Endothelial cell of umbilical vein (primary cell): ENCODE measurements at regions not wholly inside any gene's neighbourhood (a gene's known extent, or its start where the extent isn't known, plus 50 kb on each side); places are given as distances from the start of the nearest gene placed in this dataset.
"Not testable (repeated sequence)": the region's sequence is repeated elsewhere in the genome, so short reads cannot be mapped to it uniquely, and the experiment has no call there.

Experiments used
- BruUV-seq: library from RNA; stranded (reverse); fragments of 400-500 nt; replicated peaks from 2 replicates; lab custom pipeline; 2021; lab: Mats Ljungman, UMichigan
- CTCF ChIA-PET: fragments of 300-600, 350-600 bp; sonication (Branson Sonifier 250); formaldehyde crosslinking; loops from one replicate; lab custom pipeline; 2021; ENCODE audit warnings: antibody characterized with exemption, inconsistent platforms; lab: Charles Lee
- POLR2A ChIA-PET: fragments of 300-600, 350-600 bp; sonication (Branson Sonifier 250); formaldehyde crosslinking; loops from one replicate; lab custom pipeline; 2021; ENCODE audit warnings: antibody characterized with exemption, inconsistent platforms; lab: Charles Lee
- DNase-seq: peaks from one replicate; pipeline ENCODE4 v3.0.0-alpha.2; 2011; ENCODE audit warnings: low read depth, low spot score
- FAIRE-seq: peaks from 2 replicates; lab custom pipeline; 2011; peaks lifted over from hg19 to GRCh38; lab: Jason Lieb, UNC
- H2AFZ ChIP-seq: 2 replicates; pipeline ENCODE4 v1.6.0; 2012; ENCODE audit warnings: low read depth, low read length, control low read depth, inconsistent platforms
- H3K27ac ChIP-seq: 2 replicates; pipeline ENCODE4 v1.5.1; 2011; ENCODE audit warnings: low read depth, mild to moderate bottlenecking, control low read depth, low read length, moderate library complexity; ENCODE audit not compliant: insufficient read depth
- H3K27me3 ChIP-seq, 2 experiments: 2 replicates each; pipeline versions ENCODE4 v1.6.0 to v1.6.1; 2011; ENCODE audit warnings: low read length in 2 of 2, mixed read lengths in 1 of 2; ENCODE audit not compliant: control insufficient read depth in 2 of 2, insufficient read depth in 2 of 2
- H3K36me3 ChIP-seq, 2 experiments: 2 replicates in 1 of 2; 3 replicates in 1 of 2; pipeline ENCODE4 v1.5.1; 2011; ENCODE audit warnings: low read length in 2 of 2, mild to moderate bottlenecking in 1 of 2, moderate library complexity in 1 of 2; ENCODE audit not compliant: control insufficient read depth in 2 of 2, insufficient read depth in 2 of 2; ENCODE audit errors: extremely low read depth in 1 of 2
- H3K4me1 ChIP-seq: 3 replicates; pipeline ENCODE4 v1.5.1; 2011; ENCODE audit warnings: mild to moderate bottlenecking, low read length; ENCODE audit not compliant: control insufficient read depth, insufficient read depth; ENCODE audit errors: extremely low read depth
- H3K4me2 ChIP-seq: 2 replicates; pipeline ENCODE4 v1.6.1; 2011; ENCODE audit warnings: low read length, control low read depth, mixed read lengths; ENCODE audit not compliant: insufficient read depth
- H3K4me3 ChIP-seq, 3 experiments: fragments of 200-600 bp in 1 of 3; sonication (generic), shearing (Covaris generic) in 1 of 3; replicated peaks in 1 of 3; 2 replicates each; pipeline ENCODE4 v1.5.1; 2011 to 2016; ENCODE audit warnings: control low read depth in 3 of 3, low read length in 3 of 3, mild to moderate bottlenecking in 2 of 3, inconsistent platforms in 1 of 3, low read depth in 1 of 3, moderate library complexity in 1 of 3; ENCODE audit not compliant: insufficient read depth in 1 of 3
- H3K79me2 ChIP-seq: 2 replicates; pipeline ENCODE4 v1.6.0; 2012; ENCODE audit warnings: low read length, inconsistent platforms; ENCODE audit not compliant: control insufficient read depth, insufficient read depth
- H3K9ac ChIP-seq: replicated peaks from 2 replicates; pipeline ENCODE3; 2011; ENCODE audit warnings: low read length, control low read depth; ENCODE audit not compliant: insufficient read depth; ENCODE audit errors: extremely low read depth
- H3K9me1 ChIP-seq: replicated peaks from 3 replicates; pipeline ENCODE4 v1.6.0; 2011; ENCODE audit warnings: mild to moderate bottlenecking, low read length; ENCODE audit not compliant: control insufficient read depth, insufficient read depth; ENCODE audit errors: extremely low read depth
- H3K9me3 ChIP-seq: replicated peaks from 2 replicates; pipeline ENCODE4 v1.5.1; 2012; ENCODE audit warnings: low read length, inconsistent platforms; ENCODE audit not compliant: control insufficient read depth, insufficient read depth
- H4K20me1 ChIP-seq: replicated peaks from 2 replicates; pipeline ENCODE3; 2011; ENCODE audit warnings: mild to moderate bottlenecking, low read length; ENCODE audit not compliant: control insufficient read depth, insufficient read depth; ENCODE audit errors: extremely low read depth
- CTCF ChIP-seq, 2 donors: IDR thresholded peaks; 1 replicate in 1 of 2; 2 replicates in 1 of 2; pipeline ENCODE4 v1.5.1; 2011; ENCODE audit warnings: low read length in 2 of 2, mild to moderate bottlenecking in 2 of 2, moderate library complexity in 2 of 2, control low read depth in 1 of 2, inconsistent platforms in 1 of 2, low read depth in 1 of 2; ENCODE audit not compliant: insufficient read depth in 1 of 2; ENCODE audit errors: extremely low read depth in 1 of 2
- EZH2 ChIP-seq: IDR thresholded peaks from 2 replicates; pipeline ENCODE4 v1.6.1; 2012; ENCODE audit warnings: borderline replicate concordance, low read depth, mild to moderate bottlenecking, moderate library complexity, low read length, inconsistent platforms; ENCODE audit not compliant: severe bottlenecking
- FOS ChIP-seq: IDR thresholded peaks from 2 replicates; pipeline ENCODE4 v1.6.1; 2011; ENCODE audit warnings: mild to moderate bottlenecking, low read length, moderate library complexity, borderline replicate concordance; ENCODE audit not compliant: insufficient read depth
- GATA2 ChIP-seq: IDR thresholded peaks from 2 replicates; pipeline ENCODE4 v1.7.0; 2011; ENCODE audit warnings: low read depth, mild to moderate bottlenecking, moderate library complexity, mixed read lengths, low read length; ENCODE audit not compliant: insufficient read length, insufficient read depth
- JUN ChIP-seq: IDR thresholded peaks from 2 replicates; pipeline ENCODE4 v1.6.1; 2011; ENCODE audit warnings: borderline replicate concordance, low read depth; ENCODE audit not compliant: insufficient read length, insufficient read depth
- MAX ChIP-seq: IDR thresholded peaks from 2 replicates; pipeline ENCODE4 v1.6.1; 2011; ENCODE audit not compliant: insufficient read depth, insufficient read length
- MYC ChIP-seq: IDR thresholded peaks from one replicate; pipeline ENCODE4 v1.6.1; 2011; ENCODE audit warnings: mild to moderate bottlenecking, low read depth, low read length
- POLR2AphosphoS5 ChIP-seq: IDR thresholded peaks from 2 replicates; pipeline ENCODE4 v1.6.1; 2012; ENCODE audit warnings: low read depth, mild to moderate bottlenecking, control low read depth, low read length, moderate library complexity; ENCODE audit not compliant: insufficient read depth
- dilution Hi-C: fragments of 300-500 bp; cut with MboI; formaldehyde crosslinking; loops from one replicate; pipeline ENCODE4 v1.15.0; 2019; ENCODE audit warnings: low sequenced_read_pairs; ENCODE audit not compliant: extremely low pct_ligation_motif_present
- intact Hi-C: fragments of 100-400 bp; cut with micrococcal nuclease; formaldehyde crosslinking; loops from one replicate; pipeline ENCODE4 v1.10.0; 2022

GRCh38 chr5:136743052-136743451, 377.7 kb upstream of the TRPC7 start:
- no peaks in the 10 kb centered on the region for H3K79me2 ChIP-seq
- no peak overlapping the region for H3K9ac ChIP-seq
- no TSS peak for BruUV-seq
- no peak for DNase-seq
- no peaks in the 10 kb centered on the region for H4K20me1 ChIP-seq
- no peak for FAIRE-seq
- no peaks in the 10 kb centered on the region for H3K9me1 ChIP-seq
- dilution Hi-C loops (no loop called here), intact Hi-C loops (no loop called here)
- H3K27ac ChIP-seq: no peak overlapping the region
- no peak overlapping the region for H3K4me2 ChIP-seq
- H3K9me3 ChIP-seq: no peaks in the 10 kb centered on the region
- H3K4me1 ChIP-seq: no peaks in the 10 kb centered on the region
- no peak overlapping the region for H2AFZ ChIP-seq
- CTCF ChIA-PET: no interaction called here
- no peaks in the 10 kb centered on the region for H3K36me3 ChIP-seq
- POLR2A ChIA-PET: interaction anchor here (0.6 kb wide), 1 partner anchor 18 kb away, joined by 3 read pairs; no protein-coding TSS in a partner anchor
- H3K27me3 ChIP-seq: no peaks in the 10 kb centered on the region
- TF ChIP-seq GATA2: no peak
- no peak for TF ChIP-seq JUN
- TF ChIP-seq MAX: no peak
- no peak for TF ChIP-seq FOS
- TF ChIP-seq POLR2AphosphoS5: no peak
- no peak for TF ChIP-seq MYC
- H3K4me3 ChIP-seq: no peak overlapping the region

GRCh38 chr5:136740228-136740627, 374.9 kb upstream of the TRPC7 start:
- Histone ChIP-seq H3K9me1 (no peaks in the 10 kb centered on the region), H4K20me1 (no peaks in the 10 kb centered on the region), H3K4me2 (no peak overlapping the region), H3K9ac (no peak overlapping the region), H3K79me2 (no peaks in the 10 kb centered on the region), H3K27me3 (no peaks in the 10 kb centered on the region), H3K4me3 (no peak overlapping the region), H3K4me1 (no peaks in the 10 kb centered on the region), H3K9me3 (no peaks in the 10 kb centered on the region), H3K27ac (no peak overlapping the region), H2AFZ (no peak overlapping the region), H3K36me3 (no peaks in the 10 kb centered on the region)
- ChIA-PET POLR2A (no interaction called here), CTCF (no interaction called here)
- no TSS peak for BruUV-seq
- TF ChIP-seq CTCF (IDR thresholded peaks at IDR 0.05; ENCODE audit: extremely low read depth in 1 of 2, insufficient read depth in 1 of 2, low read depth in 1 of 2, low read length in 2 of 2) (no peak), JUN (no peak), EZH2 (no peak), MYC (no peak), GATA2 (no peak)
- FAIRE-seq (no peak), DNase-seq (no peak)
- intact Hi-C loops (no loop called here), dilution Hi-C loops (no loop called here)

- DNase-seq, H3K4me3 ChIP-seq, H3K36me3 ChIP-seq, intact Hi-C loops, POLR2A ChIA-PET, H3K4me1 ChIP-seq, FAIRE-seq, H3K9ac ChIP-seq, H3K27me3 ChIP-seq, H3K9me3 ChIP-seq, dilution Hi-C loops, H3K9me1 ChIP-seq, H4K20me1 ChIP-seq, H3K4me2 ChIP-seq, H3K27ac ChIP-seq, BruUV-seq, H2AFZ ChIP-seq, H3K79me2 ChIP-seq: not testable (repeated sequence)
- CTCF ChIA-PET: interaction anchor here (0.5 kb wide), 1 partner anchor 12 kb away, joined by 3 read pairs; no protein-coding TSS in a partner anchor
Observed at GRCh38 chr5:136739271-136739670, 373.9 kb upstream of the TRPC7 start.
